GM23338 (cell line): ENCODE measurements at regions not wholly inside any gene's neighbourhood (a gene's known extent, or its start where the extent isn't known, plus 50 kb on each side); places are given as distances from the start of the nearest gene placed in this dataset.

Source experiments
- EZH2 ChIP-seq: fragments of 200-600 bp; sonication (generic); IDR thresholded peaks from one replicate; pipeline ENCODE4 v1.8.0; 2017; ENCODE audit warnings: antibody characterized with exemption, mild to moderate bottlenecking, low read depth; ENCODE audit not compliant: unreplicated experiment
- EZH2phosphoT487 ChIP-seq: fragments of 200-600 bp; sonication (generic); IDR thresholded peaks from one replicate; pipeline ENCODE4 v1.8.1; 2018; ENCODE audit warnings: antibody characterized with exemption; ENCODE audit not compliant: unreplicated experiment
- JUNB ChIP-seq: IDR thresholded peaks from one replicate; pipeline ENCODE4 v1.6.1; 2016; ENCODE audit warnings: antibody characterized with exemption; ENCODE audit not compliant: unreplicated experiment
- POLR2AphosphoS5 ChIP-seq: IDR thresholded peaks from 2 replicates; pipeline ENCODE4 v1.6.1; 2016; ENCODE audit warnings: antibody characterized with exemption, low read depth
- ZNF331 ChIP-seq: fragments of 250-450 bp; sonication (Bioruptor Pico); IDR thresholded peaks from 2 replicates; pipeline ENCODE4 v1.5.0; 2020; ENCODE audit warnings: low read depth, mild to moderate bottlenecking, moderate library complexity
- TF ChIP-seq, protein P1 (sequence below), 2 experiments: fragments of 200-600 bp in 1 of 2; sonication (generic) in 1 of 2; conservative IDR thresholded peaks; 2 replicates each; pipeline versions ENCODE4 v1.5.1 to v1.6.1; 2016 to 2017; ENCODE audit warnings: antibody characterized with exemption in 2 of 2, low read depth in 2 of 2, mild to moderate bottlenecking in 2 of 2, moderate library complexity in 1 of 2
- TF ChIP-seq, protein P2 (sequence below): IDR thresholded peaks from one replicate; pipeline ENCODE4 v1.6.1; 2018; ENCODE audit warnings: antibody characterized with exemption; ENCODE audit not compliant: unreplicated experiment
- TF ChIP-seq, protein P3 (sequence below): IDR thresholded peaks from 2 replicates; pipeline ENCODE4 v1.6.1; 2016; ENCODE audit warnings: antibody characterized with exemption

DNA sequence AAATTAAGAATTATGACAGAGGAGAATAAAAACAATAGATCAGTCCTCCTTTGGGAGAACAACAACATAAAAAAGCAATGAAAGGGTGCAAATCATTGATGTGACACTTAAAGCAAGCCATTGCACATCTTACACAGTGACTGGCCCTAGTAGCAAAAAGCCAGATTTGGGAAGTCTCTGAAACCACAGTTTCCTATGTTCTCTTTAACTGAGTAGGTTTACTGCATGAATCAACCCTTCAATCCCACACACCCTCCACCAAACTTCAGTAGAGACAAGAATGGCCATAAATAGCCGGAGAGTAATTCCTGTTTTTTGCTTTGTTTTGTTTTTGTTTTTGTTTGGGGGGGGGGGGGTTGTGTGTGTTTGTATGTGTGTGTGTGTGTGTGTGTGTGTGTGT lies 180.8 kb downstream of the VEGFC start:
- TF ChIP-seq, protein P1, sequence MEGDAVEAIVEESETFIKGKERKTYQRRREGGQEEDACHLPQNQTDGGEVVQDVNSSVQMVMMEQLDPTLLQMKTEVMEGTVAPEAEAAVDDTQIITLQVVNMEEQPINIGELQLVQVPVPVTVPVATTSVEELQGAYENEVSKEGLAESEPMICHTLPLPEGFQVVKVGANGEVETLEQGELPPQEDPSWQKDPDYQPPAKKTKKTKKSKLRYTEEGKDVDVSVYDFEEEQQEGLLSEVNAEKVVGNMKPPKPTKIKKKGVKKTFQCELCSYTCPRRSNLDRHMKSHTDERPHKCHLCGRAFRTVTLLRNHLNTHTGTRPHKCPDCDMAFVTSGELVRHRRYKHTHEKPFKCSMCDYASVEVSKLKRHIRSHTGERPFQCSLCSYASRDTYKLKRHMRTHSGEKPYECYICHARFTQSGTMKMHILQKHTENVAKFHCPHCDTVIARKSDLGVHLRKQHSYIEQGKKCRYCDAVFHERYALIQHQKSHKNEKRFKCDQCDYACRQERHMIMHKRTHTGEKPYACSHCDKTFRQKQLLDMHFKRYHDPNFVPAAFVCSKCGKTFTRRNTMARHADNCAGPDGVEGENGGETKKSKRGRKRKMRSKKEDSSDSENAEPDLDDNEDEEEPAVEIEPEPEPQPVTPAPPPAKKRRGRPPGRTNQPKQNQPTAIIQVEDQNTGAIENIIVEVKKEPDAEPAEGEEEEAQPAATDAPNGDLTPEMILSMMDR (conservative IDR thresholded peaks at IDR 0.05; ENCODE audit: low read depth in 2 of 2): no peak
- TF ChIP-seq ZNF331 (CRISPR knock-in tag) (no peak), EZH2phosphoT487 (no peak), EZH2 (no peak), POLR2AphosphoS5 (no peak), JUNB (no peak)
- TF ChIP-seq, protein P2, sequence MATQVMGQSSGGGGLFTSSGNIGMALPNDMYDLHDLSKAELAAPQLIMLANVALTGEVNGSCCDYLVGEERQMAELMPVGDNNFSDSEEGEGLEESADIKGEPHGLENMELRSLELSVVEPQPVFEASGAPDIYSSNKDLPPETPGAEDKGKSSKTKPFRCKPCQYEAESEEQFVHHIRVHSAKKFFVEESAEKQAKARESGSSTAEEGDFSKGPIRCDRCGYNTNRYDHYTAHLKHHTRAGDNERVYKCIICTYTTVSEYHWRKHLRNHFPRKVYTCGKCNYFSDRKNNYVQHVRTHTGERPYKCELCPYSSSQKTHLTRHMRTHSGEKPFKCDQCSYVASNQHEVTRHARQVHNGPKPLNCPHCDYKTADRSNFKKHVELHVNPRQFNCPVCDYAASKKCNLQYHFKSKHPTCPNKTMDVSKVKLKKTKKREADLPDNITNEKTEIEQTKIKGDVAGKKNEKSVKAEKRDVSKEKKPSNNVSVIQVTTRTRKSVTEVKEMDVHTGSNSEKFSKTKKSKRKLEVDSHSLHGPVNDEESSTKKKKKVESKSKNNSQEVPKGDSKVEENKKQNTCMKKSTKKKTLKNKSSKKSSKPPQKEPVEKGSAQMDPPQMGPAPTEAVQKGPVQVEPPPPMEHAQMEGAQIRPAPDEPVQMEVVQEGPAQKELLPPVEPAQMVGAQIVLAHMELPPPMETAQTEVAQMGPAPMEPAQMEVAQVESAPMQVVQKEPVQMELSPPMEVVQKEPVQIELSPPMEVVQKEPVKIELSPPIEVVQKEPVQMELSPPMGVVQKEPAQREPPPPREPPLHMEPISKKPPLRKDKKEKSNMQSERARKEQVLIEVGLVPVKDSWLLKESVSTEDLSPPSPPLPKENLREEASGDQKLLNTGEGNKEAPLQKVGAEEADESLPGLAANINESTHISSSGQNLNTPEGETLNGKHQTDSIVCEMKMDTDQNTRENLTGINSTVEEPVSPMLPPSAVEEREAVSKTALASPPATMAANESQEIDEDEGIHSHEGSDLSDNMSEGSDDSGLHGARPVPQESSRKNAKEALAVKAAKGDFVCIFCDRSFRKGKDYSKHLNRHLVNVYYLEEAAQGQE: no peak
- TF ChIP-seq, protein P3, sequence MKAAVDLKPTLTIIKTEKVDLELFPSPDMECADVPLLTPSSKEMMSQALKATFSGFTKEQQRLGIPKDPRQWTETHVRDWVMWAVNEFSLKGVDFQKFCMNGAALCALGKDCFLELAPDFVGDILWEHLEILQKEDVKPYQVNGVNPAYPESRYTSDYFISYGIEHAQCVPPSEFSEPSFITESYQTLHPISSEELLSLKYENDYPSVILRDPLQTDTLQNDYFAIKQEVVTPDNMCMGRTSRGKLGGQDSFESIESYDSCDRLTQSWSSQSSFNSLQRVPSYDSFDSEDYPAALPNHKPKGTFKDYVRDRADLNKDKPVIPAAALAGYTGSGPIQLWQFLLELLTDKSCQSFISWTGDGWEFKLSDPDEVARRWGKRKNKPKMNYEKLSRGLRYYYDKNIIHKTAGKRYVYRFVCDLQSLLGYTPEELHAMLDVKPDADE: no peak
